ENCODE measurements at regions not wholly inside any gene's neighbourhood (a gene's known extent, or its start where the extent isn't known, plus 50 kb on each side); places are given as distances from the start of the nearest gene placed in this dataset.

- Histone ChIP-seq H3K9me3 (no peaks in the 10 kb centered on the region), H3K36me3 (no peaks in the 10 kb centered on the region), H3K27me3 (no peaks in the 10 kb centered on the region), H3K4me1 (ENCODE audit: control insufficient read depth in 1 of 2, insufficient read depth in 1 of 2, low read depth in 1 of 2, low read length in 1 of 2) (no peaks in the 10 kb centered on the region), H3K27ac (no peak overlapping the region), H3K4me3 (ENCODE audit: low read depth in 1 of 2, low read length in 1 of 2) (no peak overlapping the region)
- TF ChIP-seq, protein P1, sequence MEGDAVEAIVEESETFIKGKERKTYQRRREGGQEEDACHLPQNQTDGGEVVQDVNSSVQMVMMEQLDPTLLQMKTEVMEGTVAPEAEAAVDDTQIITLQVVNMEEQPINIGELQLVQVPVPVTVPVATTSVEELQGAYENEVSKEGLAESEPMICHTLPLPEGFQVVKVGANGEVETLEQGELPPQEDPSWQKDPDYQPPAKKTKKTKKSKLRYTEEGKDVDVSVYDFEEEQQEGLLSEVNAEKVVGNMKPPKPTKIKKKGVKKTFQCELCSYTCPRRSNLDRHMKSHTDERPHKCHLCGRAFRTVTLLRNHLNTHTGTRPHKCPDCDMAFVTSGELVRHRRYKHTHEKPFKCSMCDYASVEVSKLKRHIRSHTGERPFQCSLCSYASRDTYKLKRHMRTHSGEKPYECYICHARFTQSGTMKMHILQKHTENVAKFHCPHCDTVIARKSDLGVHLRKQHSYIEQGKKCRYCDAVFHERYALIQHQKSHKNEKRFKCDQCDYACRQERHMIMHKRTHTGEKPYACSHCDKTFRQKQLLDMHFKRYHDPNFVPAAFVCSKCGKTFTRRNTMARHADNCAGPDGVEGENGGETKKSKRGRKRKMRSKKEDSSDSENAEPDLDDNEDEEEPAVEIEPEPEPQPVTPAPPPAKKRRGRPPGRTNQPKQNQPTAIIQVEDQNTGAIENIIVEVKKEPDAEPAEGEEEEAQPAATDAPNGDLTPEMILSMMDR (IDR thresholded peaks at IDR 0.05): no peak
Observed at GRCh38 chr10:4064489-4064888, 279.5 kb upstream of the KLF6 start.

- TF ChIP-seq, protein P1 (IDR thresholded peaks at IDR 0.05): no peak
- Histone ChIP-seq H3K4me1 (ENCODE audit: control insufficient read depth in 1 of 2, insufficient read depth in 1 of 2, low read depth in 1 of 2, low read length in 1 of 2) (no peaks in the 10 kb centered on the region), H3K36me3 (no peaks in the 10 kb centered on the region), H3K9me3 (no peaks in the 10 kb centered on the region), H3K27me3 (no peaks in the 10 kb centered on the region), H3K27ac (no peak overlapping the region), H3K4me3 (ENCODE audit: low read depth in 1 of 2, low read length in 1 of 2) (no peak overlapping the region)
Observed at GRCh38 chr10:4063717-4064116, 278.7 kb upstream of the KLF6 start.

- H3K27ac ChIP-seq: no peak overlapping the region
- TF ChIP-seq, protein P1 (IDR thresholded peaks at IDR 0.05): no peak
Observed at GRCh38 chr10:4062751-4063150, 277.7 kb upstream of the KLF6 start.

GRCh38 chr10:4062072-4062471 lies 277.1 kb upstream of the KLF6 start:
- TF ChIP-seq, protein P1 (IDR thresholded peaks at IDR 0.05): no peak
- no peaks in the 10 kb centered on the region for H3K9me3 ChIP-seq
- no peak overlapping the region for H3K4me3 ChIP-seq (ENCODE audit: low read depth in 1 of 2, low read length in 1 of 2)
- H3K36me3 ChIP-seq: no peaks in the 10 kb centered on the region
- no peaks in the 10 kb centered on the region for H3K4me1 ChIP-seq (ENCODE audit: control insufficient read depth in 1 of 2, insufficient read depth in 1 of 2, low read depth in 1 of 2, low read length in 1 of 2)
- no peak overlapping the region for H3K27ac ChIP-seq
- H3K27me3 ChIP-seq: no peaks in the 10 kb centered on the region

More at GRCh38 chr10:4062751-4063150, 277.7 kb upstream of the KLF6 start:
- Histone ChIP-seq H3K27me3 (no peaks in the 10 kb centered on the region), H3K36me3 (no peaks in the 10 kb centered on the region), H3K4me3 (ENCODE audit: low read depth in 1 of 2, low read length in 1 of 2) (no peak overlapping the region), H3K9me3 (no peaks in the 10 kb centered on the region), H3K4me1 (ENCODE audit: control insufficient read depth in 1 of 2, insufficient read depth in 1 of 2, low read depth in 1 of 2, low read length in 1 of 2) (no peaks in the 10 kb centered on the region)

- no peaks in the 10 kb centered on the region for H3K36me3 ChIP-seq
- no peaks in the 10 kb centered on the region for H3K27me3 ChIP-seq
- TF ChIP-seq, protein P1 (IDR thresholded peaks at IDR 0.05): no peak
- no peak overlapping the region for H3K4me3 ChIP-seq (ENCODE audit: low read depth in 1 of 2, low read length in 1 of 2)
- no peaks in the 10 kb centered on the region for H3K4me1 ChIP-seq (ENCODE audit: control insufficient read depth in 1 of 2, insufficient read depth in 1 of 2, low read depth in 1 of 2, low read length in 1 of 2)
- H3K9me3 ChIP-seq: no peaks in the 10 kb centered on the region
- no peak overlapping the region for H3K27ac ChIP-seq
Observed at GRCh38 chr10:4061441-4061951, 276.5 kb upstream of the KLF6 start.

Data from neutrophil (primary cell).